Parathyroid adenoma (tissue), 2 donors: ENCODE measurements at regions not wholly inside any gene's neighbourhood (a gene's known extent, or its start where the extent isn't known, plus 50 kb on each side); places are given as distances from the start of the nearest gene placed in this dataset.
A peak's percentile ranks its signal among the peaks of the same experiment; 100 is the strongest.
"Not testable (repeated sequence)": the region's sequence is repeated elsewhere in the genome, so short reads cannot be mapped to it uniquely, and the experiment has no call there.

Experiments
- H2AFZ ChIP-seq: fragments of 300-600 bp; sonication (generic); one replicate; pipeline ENCODE4 v1.7.0; 2017; ENCODE audit warnings: antibody characterized with exemption, mild to moderate bottlenecking
- H3K27ac ChIP-seq: fragments of 300-600 bp; sonication (generic); one replicate; pipeline ENCODE4 v1.7.0; 2017
- H3K27me3 ChIP-seq: fragments of 300-600 bp; sonication (generic); one replicate; pipeline ENCODE4 v1.7.0; 2017; ENCODE audit warnings: low read length; ENCODE audit not compliant: control insufficient read depth, insufficient read depth
- H3K36me3 ChIP-seq: fragments of 300-600 bp; sonication (generic); one replicate; pipeline ENCODE4 v1.7.0; 2017; ENCODE audit warnings: low read length; ENCODE audit not compliant: control insufficient read depth, insufficient read depth
- H3K4me1 ChIP-seq: fragments of 300-600 bp; sonication (generic); one replicate; pipeline ENCODE4 v1.7.0; 2017; ENCODE audit warnings: control low read depth
- H3K4me2 ChIP-seq: fragments of 300-600 bp; sonication (generic); one replicate; pipeline ENCODE4 v1.7.0; 2017; ENCODE audit warnings: low read length
- H3K4me3 ChIP-seq: fragments of 300-600 bp; sonication (generic); one replicate; pipeline ENCODE4 v1.7.0; 2017; ENCODE audit warnings: low read depth, low read length
- H3K79me2 ChIP-seq: fragments of 300-600 bp; sonication (generic); one replicate; pipeline ENCODE4 v1.7.0; 2017; ENCODE audit warnings: control low read depth
- H3K9ac ChIP-seq: fragments of 300-600 bp; sonication (generic); one replicate; pipeline ENCODE4 v1.7.0; 2017; ENCODE audit warnings: mild to moderate bottlenecking
- H3K9me3 ChIP-seq: fragments of 300-600 bp; sonication (generic); one replicate; pipeline ENCODE4 v1.7.0; 2017; ENCODE audit warnings: low read length; ENCODE audit not compliant: control insufficient read depth
- CTCF ChIP-seq: fragments of 300-600 bp; sonication (generic); IDR thresholded peaks from one replicate; pipeline ENCODE4 v1.7.0; 2017; ENCODE audit warnings: antibody characterized with exemption, mild to moderate bottlenecking
- donor health status: primary hyperparathyroidism.

GRCh38 chr14:105999361-106000028 lies 473.1 kb downstream of the TMEM121 start:
- H3K27ac ChIP-seq = no peak overlapping the region
- no peaks in the 10 kb centered on the region for H3K27me3 ChIP-seq
- no peaks in the 10 kb centered on the region for H3K79me2 ChIP-seq
- H3K9me3 ChIP-seq = no peaks in the 10 kb centered on the region
- H3K9ac ChIP-seq = no peak overlapping the region
- H3K4me3 ChIP-seq = no peak overlapping the region
- H3K4me2 ChIP-seq = no peak overlapping the region
- no peaks in the 10 kb centered on the region for H3K4me1 ChIP-seq
- peak; percentile 37 for TF ChIP-seq CTCF
- no peaks in the 10 kb centered on the region for H3K36me3 ChIP-seq
- H2AFZ ChIP-seq = no peak overlapping the region

GRCh38 chr14:106000029-106000511 lies 473.7 kb downstream of the TMEM121 start:
- H3K27me3 ChIP-seq, H3K9me3 ChIP-seq, H3K4me1 ChIP-seq, H3K36me3 ChIP-seq, H3K4me3 ChIP-seq, H3K27ac ChIP-seq, H3K9ac ChIP-seq, H2AFZ ChIP-seq, H3K4me2 ChIP-seq, H3K79me2 ChIP-seq: not testable (repeated sequence)

- not testable (repeated sequence) for H3K9me3 ChIP-seq, H3K36me3 ChIP-seq, H3K27ac ChIP-seq, H3K9ac ChIP-seq, H3K4me2 ChIP-seq, H3K27me3 ChIP-seq, H3K4me1 ChIP-seq, H2AFZ ChIP-seq, H3K79me2 ChIP-seq, H3K4me3 ChIP-seq
Observed at GRCh38 chr14:106001277-106001676, 474.9 kb downstream of the TMEM121 start.

- no peaks in the 10 kb centered on the region for H3K36me3 ChIP-seq
- no peak for TF ChIP-seq CTCF
- H3K79me2 ChIP-seq = no peaks in the 10 kb centered on the region
- no peak overlapping the region for H3K27ac ChIP-seq
- H2AFZ ChIP-seq = no peak overlapping the region
- no peak overlapping the region for H3K9ac ChIP-seq
- H3K9me3 ChIP-seq = no peaks in the 10 kb centered on the region
- no peak overlapping the region for H3K4me3 ChIP-seq
- no peak overlapping the region for H3K4me2 ChIP-seq
- H3K4me1 ChIP-seq = no peaks in the 10 kb centered on the region
- H3K27me3 ChIP-seq = no peaks in the 10 kb centered on the region
Observed at GRCh38 chr14:106003351-106003750, 477.0 kb downstream of the TMEM121 start.

GRCh38 chr14:106004937-106005795 lies 478.8 kb downstream of the TMEM121 start:
- H3K36me3 ChIP-seq, H3K9me3 ChIP-seq, H3K27ac ChIP-seq, H3K9ac ChIP-seq, H3K4me3 ChIP-seq, H2AFZ ChIP-seq, H3K27me3 ChIP-seq, H3K79me2 ChIP-seq, H3K4me1 ChIP-seq, H3K4me2 ChIP-seq: not testable (repeated sequence)

- not testable (repeated sequence) for H2AFZ ChIP-seq, H3K27ac ChIP-seq, H3K4me2 ChIP-seq, H3K4me1 ChIP-seq, H3K9me3 ChIP-seq, H3K36me3 ChIP-seq, H3K27me3 ChIP-seq, H3K4me3 ChIP-seq, H3K79me2 ChIP-seq, H3K9ac ChIP-seq
- peak; percentile 19 for TF ChIP-seq CTCF
Observed at GRCh38 chr14:106006043-106006442, 479.7 kb downstream of the TMEM121 start.

- H3K9ac ChIP-seq, H3K4me3 ChIP-seq, H3K79me2 ChIP-seq, H3K4me2 ChIP-seq, H3K27me3 ChIP-seq, H3K4me1 ChIP-seq, H3K27ac ChIP-seq, H3K9me3 ChIP-seq, H3K36me3 ChIP-seq, H2AFZ ChIP-seq: not testable (repeated sequence)
Observed at GRCh38 chr14:106006716-106007115, 480.3 kb downstream of the TMEM121 start.
